ENCODE measurements at regions not wholly inside any gene's neighbourhood (a gene's known extent, or its start where the extent isn't known, plus 50 kb on each side); places are given as distances from the start of the nearest gene placed in this dataset.

- ATAC-seq (no peak), DNase-seq (no peak)
- intact Hi-C loops (cut with DNase I), result no loop called here
- H3K27ac ChIP-seq, result no peak overlapping the region
- TF ChIP-seq CTCF (IDR thresholded peaks at IDR 0.05), result no peak
- no peaks in the 10 kb centered on the region for H3K36me3 ChIP-seq
- 78 to 79% methylated on average over 9 of the region's 9 CpGs for WGBS, 2 donors
- no peak overlapping the region for H3K4me3 ChIP-seq
- H3K4me1 ChIP-seq, result no peaks in the 10 kb centered on the region
- no peaks in the 10 kb centered on the region for H3K9me3 ChIP-seq
- H3K27me3 ChIP-seq, result peaks cover 0 to 24% (median 0%) of the 10 kb centered on the region in 7 donors
Observed at GRCh38 chr3:43786526-43787305, 96.0 kb downstream of the ABHD5 start.

- Histone ChIP-seq H3K36me3 (no peaks in the 10 kb centered on the region), H3K4me1 (no peaks in the 10 kb centered on the region), H3K27me3 (peaks cover 0 to 24% (median 0%) of the 10 kb centered on the region in 7 donors), H3K27ac (no peak overlapping the region), H3K4me3 (no peak overlapping the region), H3K9me3 (no peaks in the 10 kb centered on the region)
- intact Hi-C loops (cut with DNase I), result no loop called here
- no peak for ATAC-seq
- DNase-seq, result no peak
- WGBS, 2 donors, result 77 to 90% methylated on average over 3 of the region's 3 CpGs
- no peak for TF ChIP-seq CTCF (IDR thresholded peaks at IDR 0.05)
Observed at GRCh38 chr3:43787330-43787729, 96.6 kb downstream of the ABHD5 start.

GRCh38 chr3:43789028-43789427 is 98.3 kb downstream of the ABHD5 start:
- DNase-seq (no peak), ATAC-seq (no peak)
- no peak overlapping the region for H3K4me3 ChIP-seq
- no peak overlapping the region for H3K27ac ChIP-seq
- no peaks in the 10 kb centered on the region for H3K9me3 ChIP-seq
- H3K4me1 ChIP-seq, result no peaks in the 10 kb centered on the region
- H3K36me3 ChIP-seq, result no peaks in the 10 kb centered on the region
- no peak for TF ChIP-seq CTCF (IDR thresholded peaks at IDR 0.05)
- intact Hi-C loops (cut with DNase I), result no loop called here
- 76 to 89% methylated on average over 1 of the region's 1 CpG for WGBS, 2 donors
- peaks cover 0 to 24% (median 4%) of the 10 kb centered on the region in 7 donors for H3K27me3 ChIP-seq

- H3K9me3 ChIP-seq, result no peaks in the 10 kb centered on the region
- DNase-seq, result no peak
- 69 to 74% methylated on average over 5 of the region's 5 CpGs for WGBS, 2 donors
- TF ChIP-seq CTCF (IDR thresholded peaks at IDR 0.05), result no peak
- intact Hi-C loops (cut with DNase I), result no loop called here
- H3K27me3 ChIP-seq, result peaks cover 0 to 24% (median 4%) of the 10 kb centered on the region in 7 donors
- H3K27ac ChIP-seq, result no peak overlapping the region
- no peak overlapping the region for H3K4me3 ChIP-seq
- ATAC-seq, result no peak
- H3K4me1 ChIP-seq, result no peaks in the 10 kb centered on the region
- no peaks in the 10 kb centered on the region for H3K36me3 ChIP-seq
Observed at GRCh38 chr3:43790060-43790459, 99.3 kb downstream of the ABHD5 start.
